Caco-2 (cell line): ENCODE measurements at regions not wholly inside any gene's neighbourhood (a gene's known extent, or its start where the extent isn't known, plus 50 kb on each side); places are given as distances from the start of the nearest gene placed in this dataset.

ENCODE experiments used
- BruUV-seq: library from RNA; stranded (reverse); fragments of 400-500 nt; replicated peaks from 2 replicates; lab custom pipeline; 2021; lab: Mats Ljungman, UMichigan
- CTCF ChIA-PET: fragments of 300-600 bp; sonication (Branson Sonifier 250); formaldehyde crosslinking; loops from one replicate; lab custom pipeline; 2022; ENCODE audit warnings: antibody characterized with exemption; lab: Charles Lee
- POLR2A ChIA-PET: fragments of 300-600 bp; sonication (Branson Sonifier 250); formaldehyde crosslinking; loops from one replicate; lab custom pipeline; 2022; ENCODE audit warnings: antibody characterized with exemption; lab: Charles Lee
- DNase-seq, 2 experiments: peaks; one replicate each; pipeline versions ENCODE4 v3.0.0 to v3.0.0-alpha.2; 2020 to 2022
- H3K27me3 ChIP-seq: replicated peaks from 2 replicates; pipeline ENCODE4 v1.6.0; 2011; ENCODE audit warnings: low read length; ENCODE audit not compliant: control insufficient read depth, insufficient read depth
- H3K36me3 ChIP-seq: 2 replicates; pipeline ENCODE4 v1.5.1; 2011; ENCODE audit warnings: low read length; ENCODE audit not compliant: control insufficient read depth, insufficient read depth
- H3K4me1 ChIP-seq: fragments of 250-450 bp; sonication (Bioruptor Pico); 2 replicates; pipeline ENCODE4 v1.5.1; 2020; ENCODE audit warnings: mild to moderate bottlenecking
- H3K4me3 ChIP-seq: 2 replicates; pipeline ENCODE4 v1.5.1; 2011; ENCODE audit warnings: low read depth, mild to moderate bottlenecking, control low read depth, low read length
- H3K9me3 ChIP-seq: fragments of 250-450 bp; sonication (Bioruptor Pico); 2 replicates; pipeline ENCODE4 v1.5.1; 2020; ENCODE audit warnings: mild to moderate bottlenecking, moderate library complexity
- H3K27ac Mint-ChIP-seq: one replicate; pipeline ENCODE4 v1.8.0; 2022; ENCODE audit warnings: mixed read lengths; ENCODE audit not compliant: unreplicated experiment
- H3K27me3 Mint-ChIP-seq: one replicate; pipeline ENCODE4 v1.8.0; 2022; ENCODE audit warnings: mixed read lengths; ENCODE audit not compliant: insufficient read depth, unreplicated experiment
- H3K36me3 Mint-ChIP-seq: one replicate; pipeline ENCODE4 v1.8.0; 2022; ENCODE audit warnings: mild to moderate bottlenecking, mixed read lengths; ENCODE audit not compliant: insufficient read depth, unreplicated experiment
- H3K4me1 Mint-ChIP-seq: one replicate; pipeline ENCODE4 v1.8.0; 2022; ENCODE audit warnings: low read depth, mixed read lengths; ENCODE audit not compliant: unreplicated experiment
- H3K4me3 Mint-ChIP-seq: one replicate; pipeline ENCODE4 v1.8.0; 2022; ENCODE audit warnings: mild to moderate bottlenecking, moderate library complexity, mixed read lengths; ENCODE audit not compliant: unreplicated experiment
- H3K9me3 Mint-ChIP-seq: one replicate; pipeline ENCODE4 v1.8.0; 2022; ENCODE audit warnings: mixed read lengths; ENCODE audit not compliant: unreplicated experiment
- CTCF ChIP-seq, 2 experiments: fragments of 200-600 bp in 1 of 2; IDR thresholded peaks; 1 replicate in 1 of 2; 2 replicates in 1 of 2; pipeline versions ENCODE4 v1.5.1 to v1.8.0; 2011 to 2022; ENCODE audit warnings: antibody characterized with exemption in 1 of 2, control low read depth in 1 of 2, inconsistent platforms in 1 of 2, low read depth in 1 of 2, low read length in 1 of 2, mild to moderate bottlenecking in 1 of 2, moderate library complexity in 1 of 2; ENCODE audit not compliant: insufficient read depth in 1 of 2, severe bottlenecking in 1 of 2, unreplicated experiment in 1 of 2
- intact Hi-C: fragments of 100-400 bp; cut with micrococcal nuclease; formaldehyde crosslinking; loops from one replicate; pipeline ENCODE4 v1.10.0; 2022; ENCODE audit not compliant: unreplicated experiment

- no peaks in the 10 kb centered on the region for H3K27me3 ChIP-seq
- intact Hi-C loops = no loop called here
- H3K36me3 ChIP-seq = no peaks in the 10 kb centered on the region
- POLR2A ChIA-PET = no interaction called here
- no peaks in the 10 kb centered on the region for H3K9me3 ChIP-seq
- H3K27me3 Mint-ChIP-seq = no peaks in the 10 kb centered on the region
- H3K9me3 Mint-ChIP-seq = no peaks in the 10 kb centered on the region
- H3K4me1 ChIP-seq = 0 out of 2 replicates have a peak, but pooled peaks cover 3% of the 10 kb centered on the region
- H3K4me1 Mint-ChIP-seq = peaks cover 19% of the 10 kb centered on the region
- H3K27ac Mint-ChIP-seq = no peak overlapping the region
- no TSS peak for BruUV-seq
- no peak for DNase-seq
- TF ChIP-seq CTCF (IDR thresholded peaks at IDR 0.05; ENCODE audit: insufficient read depth in 1 of 2, low read depth in 1 of 2, low read length in 1 of 2, severe bottlenecking in 1 of 2, unreplicated experiment in 1 of 2) = no peak
- H3K4me3 Mint-ChIP-seq = no peak overlapping the region
- CTCF ChIA-PET = no interaction called here
- no peak overlapping the region for H3K4me3 ChIP-seq
- no peaks in the 10 kb centered on the region for H3K36me3 Mint-ChIP-seq
Measured at GRCh38 chr15:96089405-96090058, 241.0 kb upstream of the NR2F2 start.

GRCh38 chr15:96092186-96092585 lies 238.3 kb upstream of the NR2F2 start:
- no peak overlapping the region for H3K4me3 Mint-ChIP-seq
- intact Hi-C loops = no loop called here
- no peaks in the 10 kb centered on the region for H3K9me3 ChIP-seq
- H3K27ac Mint-ChIP-seq = no peak overlapping the region
- DNase-seq = no peak
- 0 out of 2 replicates have a peak, but pooled peaks cover 3% of the 10 kb centered on the region for H3K4me1 ChIP-seq
- BruUV-seq = no TSS peak
- H3K4me3 ChIP-seq = no peak overlapping the region
- peaks cover 13% of the 10 kb centered on the region for H3K4me1 Mint-ChIP-seq
- ChIA-PET POLR2A (no interaction called here), CTCF (no interaction called here)
- no peaks in the 10 kb centered on the region for H3K27me3 ChIP-seq
- H3K36me3 ChIP-seq = no peaks in the 10 kb centered on the region
- no peaks in the 10 kb centered on the region for H3K9me3 Mint-ChIP-seq
- no peaks in the 10 kb centered on the region for H3K27me3 Mint-ChIP-seq
- no peak for TF ChIP-seq CTCF (IDR thresholded peaks at IDR 0.05; ENCODE audit: insufficient read depth in 1 of 2, low read depth in 1 of 2, low read length in 1 of 2, severe bottlenecking in 1 of 2, unreplicated experiment in 1 of 2)
- no peaks in the 10 kb centered on the region for H3K36me3 Mint-ChIP-seq

- Histone ChIP-seq H3K9me3 (no peaks in the 10 kb centered on the region), H3K4me1 (no peaks in the 10 kb centered on the region), H3K36me3 (no peaks in the 10 kb centered on the region), H3K27me3 (no peaks in the 10 kb centered on the region), H3K4me3 (no peak overlapping the region)
- CTCF ChIA-PET = no interaction called here
- no peak for TF ChIP-seq CTCF (IDR thresholded peaks at IDR 0.05; ENCODE audit: insufficient read depth in 1 of 2, low read depth in 1 of 2, low read length in 1 of 2, severe bottlenecking in 1 of 2, unreplicated experiment in 1 of 2)
- Mint-ChIP-seq H3K4me1 (peaks cover 8% of the 10 kb centered on the region), H3K4me3 (no peak overlapping the region), H3K9me3 (no peaks in the 10 kb centered on the region), H3K27ac (no peak overlapping the region), H3K27me3 (no peaks in the 10 kb centered on the region), H3K36me3 (no peaks in the 10 kb centered on the region)
- DNase-seq = no peak
- POLR2A ChIA-PET = no interaction called here
- intact Hi-C loops = no loop called here
- no TSS peak for BruUV-seq
Measured at GRCh38 chr15:96093063-96093462, 237.4 kb upstream of the NR2F2 start.
